ENCODE measurements at regions not wholly inside any gene's neighbourhood (a gene's known extent, or its start where the extent isn't known, plus 50 kb on each side); places are given as distances from the start of the nearest gene placed in this dataset.
"Not testable (repeated sequence)": the region's sequence is repeated elsewhere in the genome, so short reads cannot be mapped to it uniquely, and the experiment has no call there.

GRCh38 chr16:29177888-29178726 lies 193.3 kb downstream of the LAT start:
- not testable (repeated sequence) for DNase-seq

- DNase-seq = not testable (repeated sequence)
Measured at GRCh38 chr16:29177203-29177887, 192.5 kb downstream of the LAT start.

GRCh38 chr16:29176822-29177202 lies 192.0 kb downstream of the LAT start:
- not testable (repeated sequence) for DNase-seq

GRCh38 chr16:29176154-29176470 lies 191.3 kb downstream of the LAT start:
- DNase-seq = not testable (repeated sequence)

- DNase-seq = not testable (repeated sequence)
Measured at GRCh38 chr16:29175411-29176153, 190.7 kb downstream of the LAT start.

- DNase-seq = not testable (repeated sequence)
Measured at GRCh38 chr16:29173371-29174305, 188.8 kb downstream of the LAT start.

- not testable (repeated sequence) for DNase-seq
Measured at GRCh38 chr16:29172098-29172724, 187.4 kb downstream of the LAT start.

GRCh38 chr16:29171296-29171695 lies 186.4 kb downstream of the LAT start:
- not testable (repeated sequence) for DNase-seq

GRCh38 chr16:29170393-29171119 lies 185.7 kb downstream of the LAT start:
- DNase-seq = not testable (repeated sequence)

GRCh38 chr16:29169295-29169994 lies 184.6 kb downstream of the LAT start:
- DNase-seq = not testable (repeated sequence)

- not testable (repeated sequence) for DNase-seq
Measured at GRCh38 chr16:29168515-29169259, 183.8 kb downstream of the LAT start.

GRCh38 chr16:29164442-29165089 lies 179.7 kb downstream of the LAT start:
- not testable (repeated sequence) for DNase-seq

GRCh38 chr16:29160171-29160570 lies 175.3 kb downstream of the LAT start:
- not testable (repeated sequence) for DNase-seq

- not testable (repeated sequence) for DNase-seq
Measured at GRCh38 chr16:29159603-29160002, 174.8 kb downstream of the LAT start.

- DNase-seq = no peak
Measured at GRCh38 chr16:29158785-29159184, 173.9 kb downstream of the LAT start.

GRCh38 chr16:29158031-29158784 lies 173.4 kb downstream of the LAT start:
- not testable (repeated sequence) for DNase-seq

GRCh38 chr16:29157051-29157923 lies 172.4 kb downstream of the LAT start:
- not testable (repeated sequence) for DNase-seq

Data from activated CD4-positive, alpha-beta T cell treated with anti-CD3 and anti-CD28 coated beads for 1 hour (primary cell).